Activated CD8-positive, alpha-beta T cell treated with anti-CD3 and anti-CD28 coated beads for 36 hours (primary cell): ENCODE measurements at regions not wholly inside any gene's neighbourhood (a gene's known extent, or its start where the extent isn't known, plus 50 kb on each side); places are given as distances from the start of the nearest gene placed in this dataset.
"Not testable (repeated sequence)": the region's sequence is repeated elsewhere in the genome, so short reads cannot be mapped to it uniquely, and the experiment has no call there.

Experiments used
- ATAC-seq: fragments of 200-7000 bp; cut with Tn5 transposase; one replicate; pipeline ENCODE4 v1.10.0; 2021; ENCODE audit warnings: mild to moderate bottlenecking, moderate library complexity
- CTCF ChIA-PET: fragments of 350-600 bp; sonication (Branson Sonifier 250); formaldehyde crosslinking; loops from one replicate; lab custom pipeline; 2021; ENCODE audit warnings: antibody characterized with exemption; lab: Charles Lee
- POLR2A ChIA-PET: fragments of 350-600 bp; sonication (Branson Sonifier 250); formaldehyde crosslinking; loops from one replicate; lab custom pipeline; 2021; ENCODE audit warnings: antibody characterized with exemption; lab: Charles Lee
- DNase-seq: peaks from one replicate; pipeline ENCODE4 v3.0.0-alpha.2; 2020
- H3K27ac Mint-ChIP-seq: one replicate; pipeline ENCODE4 v1.8.0; 2021; ENCODE audit warnings: mild to moderate bottlenecking, mixed read lengths
- H3K27me3 Mint-ChIP-seq: one replicate; pipeline ENCODE4 v1.8.0; 2021; ENCODE audit warnings: mixed read lengths
- H3K36me3 Mint-ChIP-seq: one replicate; pipeline ENCODE4 v1.8.0; 2021; ENCODE audit warnings: low read depth, mixed read lengths
- H3K4me1 Mint-ChIP-seq: one replicate; pipeline ENCODE4 v1.8.0; 2021; ENCODE audit warnings: low read depth, mixed read lengths
- H3K4me3 Mint-ChIP-seq: one replicate; pipeline ENCODE4 v1.8.0; 2021; ENCODE audit warnings: mild to moderate bottlenecking, moderate library complexity, mixed read lengths
- H3K9me3 Mint-ChIP-seq: one replicate; pipeline ENCODE4 v1.8.0; 2021; ENCODE audit warnings: mixed read lengths
- intact Hi-C: fragments of 100-400 bp; cut with micrococcal nuclease; formaldehyde crosslinking; loops from one replicate; pipeline ENCODE4 v1.10.0; 2022

DNA sequence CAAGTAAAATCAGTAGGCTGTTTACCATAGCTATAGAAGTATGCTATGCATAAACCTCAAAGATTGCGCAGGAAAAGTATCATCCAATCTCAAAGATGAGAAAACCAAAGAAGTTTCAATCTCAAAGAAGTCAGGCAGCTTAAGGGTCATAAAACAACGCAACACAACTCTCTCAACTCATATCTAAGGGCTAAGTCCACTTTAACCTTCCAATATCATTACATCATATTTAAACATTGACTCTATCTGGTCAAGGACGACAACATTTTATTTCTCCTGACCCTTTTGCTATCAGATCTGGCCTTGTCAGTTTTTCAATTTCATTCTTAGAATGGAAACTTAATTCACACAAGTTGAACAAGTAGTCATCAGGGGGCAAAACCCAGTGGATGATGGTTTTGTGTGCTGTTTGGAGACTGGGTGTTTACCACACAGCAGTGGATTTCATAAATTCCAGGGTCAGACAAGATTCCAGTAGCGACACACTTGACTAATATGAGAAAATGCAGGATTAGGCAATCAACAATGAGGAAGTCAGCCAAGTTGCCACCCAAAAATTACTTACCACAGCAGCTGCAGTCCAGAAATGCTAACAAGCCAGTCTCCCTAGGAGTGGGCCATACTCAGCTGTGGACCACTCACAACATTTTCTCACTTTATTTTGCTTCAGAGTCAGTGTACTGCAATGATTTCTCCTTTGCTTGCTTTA lies 108.7 kb upstream of the NBPF26 start:
- intact Hi-C loops, H3K27me3 Mint-ChIP-seq, H3K27ac Mint-ChIP-seq, H3K36me3 Mint-ChIP-seq, H3K4me1 Mint-ChIP-seq, POLR2A ChIA-PET, ATAC-seq, H3K9me3 Mint-ChIP-seq, CTCF ChIA-PET, H3K4me3 Mint-ChIP-seq, DNase-seq: not testable (repeated sequence)

DNA sequence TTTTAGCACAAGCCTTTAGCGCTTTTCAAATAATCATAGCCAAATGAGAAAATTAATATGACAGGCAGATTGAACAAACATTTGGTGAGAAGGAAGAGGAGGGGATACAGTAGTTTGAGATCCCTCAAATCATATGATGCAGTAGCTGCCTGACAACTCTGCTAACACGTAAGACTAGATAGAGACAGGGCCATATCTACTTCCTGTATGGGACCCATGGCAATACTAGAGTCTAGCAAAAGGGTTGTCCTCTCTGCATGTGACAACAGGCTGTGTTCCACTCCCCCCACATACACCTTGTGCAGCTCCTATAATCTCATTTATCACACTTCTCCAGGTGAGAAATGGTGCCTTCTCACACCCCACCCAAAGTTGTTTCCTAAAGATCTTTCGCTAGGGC lies 106.3 kb upstream of the NBPF26 start:
- H3K27me3 Mint-ChIP-seq, H3K36me3 Mint-ChIP-seq, intact Hi-C loops, DNase-seq, POLR2A ChIA-PET, H3K4me3 Mint-ChIP-seq, H3K27ac Mint-ChIP-seq, CTCF ChIA-PET, H3K9me3 Mint-ChIP-seq, H3K4me1 Mint-ChIP-seq, ATAC-seq: not testable (repeated sequence)

DNA sequence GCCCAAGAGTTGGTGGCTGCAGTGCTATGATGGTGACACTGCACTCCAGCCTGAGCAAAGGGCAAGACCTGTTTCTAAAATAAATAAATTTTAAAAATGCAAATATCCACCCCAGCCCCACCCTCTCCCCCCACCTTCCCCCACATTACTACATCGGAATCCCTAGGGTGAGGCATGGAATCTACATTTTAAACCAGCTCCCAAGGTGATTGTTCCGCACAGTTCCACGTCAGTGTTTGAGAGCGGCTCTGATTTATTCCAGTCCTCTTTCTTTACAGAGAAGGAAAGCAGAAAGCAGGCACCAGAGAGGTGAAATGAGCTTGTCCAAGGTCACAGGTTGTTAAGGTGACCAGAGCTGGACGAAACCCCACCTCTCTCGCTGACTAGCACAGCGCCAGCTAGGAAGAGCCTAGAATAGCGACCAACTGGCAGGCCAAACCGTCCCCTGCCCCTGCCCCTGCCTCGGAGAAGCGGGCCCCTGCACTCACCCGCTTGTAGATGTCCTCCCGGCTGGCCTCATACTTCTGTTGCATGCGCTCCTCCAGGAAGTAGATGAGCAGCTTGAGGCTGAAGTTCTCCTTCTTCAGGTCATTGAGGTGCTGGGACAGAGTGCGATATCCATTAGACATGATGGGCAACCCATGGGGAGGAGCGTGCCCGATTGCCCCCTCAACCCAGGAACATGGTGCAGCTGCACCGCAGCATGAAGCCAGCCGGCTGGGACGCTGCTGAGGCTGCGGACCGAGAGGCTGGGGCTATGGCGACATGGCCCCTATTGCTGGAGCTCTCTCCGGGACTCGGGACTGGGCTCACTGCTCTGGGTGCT lies 103.7 kb upstream of the NBPF26 start:
- POLR2A ChIA-PET, H3K27ac Mint-ChIP-seq, H3K4me3 Mint-ChIP-seq, intact Hi-C loops, CTCF ChIA-PET, ATAC-seq, H3K9me3 Mint-ChIP-seq, H3K4me1 Mint-ChIP-seq, H3K36me3 Mint-ChIP-seq, H3K27me3 Mint-ChIP-seq, DNase-seq: not testable (repeated sequence)

DNA sequence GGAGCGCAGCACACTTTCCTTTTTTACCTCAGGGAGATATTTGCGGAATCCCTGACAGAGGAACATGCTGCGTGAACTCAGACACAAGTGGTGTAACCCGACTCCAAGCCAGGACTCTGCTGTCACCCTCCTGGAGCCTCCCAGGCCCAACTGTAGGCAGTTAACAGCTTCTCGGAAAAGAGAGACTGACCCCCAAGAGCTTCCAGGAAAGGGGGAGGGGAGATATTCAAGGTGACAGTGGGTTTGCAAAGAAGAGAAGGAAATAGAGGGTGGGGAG lies 103.1 kb upstream of the NBPF26 start:
- H3K9me3 Mint-ChIP-seq, ATAC-seq, POLR2A ChIA-PET, CTCF ChIA-PET, H3K27ac Mint-ChIP-seq, H3K36me3 Mint-ChIP-seq, H3K4me1 Mint-ChIP-seq, H3K4me3 Mint-ChIP-seq, DNase-seq, H3K27me3 Mint-ChIP-seq, intact Hi-C loops: not testable (repeated sequence)

DNA sequence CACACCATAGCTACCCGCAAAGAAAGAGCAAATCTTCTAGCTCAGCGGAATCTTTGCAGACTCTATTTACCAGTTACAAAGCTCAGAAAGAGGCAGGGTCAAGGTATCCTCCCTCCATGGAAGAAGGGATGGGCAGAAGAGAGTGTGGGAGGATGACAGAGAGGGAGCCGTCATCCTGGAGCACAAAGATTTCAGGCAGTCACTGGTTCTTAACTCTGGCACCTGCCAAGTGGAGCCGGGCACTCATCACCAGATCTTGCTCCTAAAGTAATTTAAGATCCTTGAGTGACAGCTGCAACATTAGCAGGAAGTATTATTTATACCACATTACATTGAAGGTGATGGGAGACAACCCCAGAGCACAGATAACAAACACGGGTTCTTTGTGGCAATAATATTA lies 102.5 kb upstream of the NBPF26 start:
- DNase-seq, CTCF ChIA-PET, H3K4me3 Mint-ChIP-seq, H3K27me3 Mint-ChIP-seq, intact Hi-C loops, H3K27ac Mint-ChIP-seq, H3K4me1 Mint-ChIP-seq, POLR2A ChIA-PET, H3K36me3 Mint-ChIP-seq, ATAC-seq, H3K9me3 Mint-ChIP-seq: not testable (repeated sequence)

DNA sequence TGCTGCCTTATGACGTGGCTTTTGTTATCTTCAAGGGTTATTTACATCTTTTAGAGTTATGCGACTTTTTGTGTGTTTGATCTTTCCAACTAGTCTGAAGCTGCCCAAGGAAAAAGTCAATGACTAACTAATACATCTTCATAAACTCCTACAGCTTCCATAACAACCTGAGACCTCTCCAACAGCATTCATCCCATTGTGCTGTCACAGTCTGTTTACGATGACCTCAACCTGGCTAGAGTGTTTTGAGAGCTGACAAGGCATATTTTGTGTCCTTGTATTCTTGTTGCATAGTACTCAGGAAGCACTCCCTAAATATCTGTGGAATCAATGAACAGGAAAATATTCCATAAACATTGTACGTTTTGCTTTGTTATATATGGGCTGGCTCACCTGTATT lies 100.2 kb upstream of the NBPF26 start:
- H3K36me3 Mint-ChIP-seq, H3K27ac Mint-ChIP-seq, CTCF ChIA-PET, H3K9me3 Mint-ChIP-seq, ATAC-seq, POLR2A ChIA-PET, H3K27me3 Mint-ChIP-seq, intact Hi-C loops, DNase-seq, H3K4me3 Mint-ChIP-seq, H3K4me1 Mint-ChIP-seq: not testable (repeated sequence)

DNA sequence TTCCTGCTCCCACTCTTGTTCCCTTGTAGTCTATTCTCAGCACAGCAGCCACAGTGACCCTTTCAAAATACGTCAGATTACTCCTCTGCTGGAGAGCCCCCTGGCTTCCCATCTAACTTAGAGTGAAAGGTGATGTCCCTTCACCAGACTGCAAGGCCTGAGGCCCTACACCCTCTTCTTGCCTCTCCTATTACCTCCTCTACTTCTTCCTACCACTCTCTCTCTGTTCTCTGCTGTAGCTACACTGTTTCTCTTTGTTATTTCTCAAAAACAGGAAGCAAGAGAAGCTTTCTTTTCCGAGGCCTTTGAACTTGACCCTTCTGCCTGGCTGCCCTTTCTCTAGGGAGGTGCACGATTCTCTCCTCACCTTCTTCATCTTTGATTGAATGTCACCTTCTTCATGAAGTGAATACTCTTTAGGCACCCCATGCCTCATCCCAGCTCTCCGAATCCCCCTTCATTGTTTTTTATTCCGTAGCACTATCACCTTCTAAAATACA lies 99.1 kb upstream of the NBPF26 start:
- H3K9me3 Mint-ChIP-seq, CTCF ChIA-PET, H3K4me1 Mint-ChIP-seq, POLR2A ChIA-PET, ATAC-seq, H3K36me3 Mint-ChIP-seq, H3K4me3 Mint-ChIP-seq, H3K27ac Mint-ChIP-seq, H3K27me3 Mint-ChIP-seq, DNase-seq, intact Hi-C loops: not testable (repeated sequence)

DNA sequence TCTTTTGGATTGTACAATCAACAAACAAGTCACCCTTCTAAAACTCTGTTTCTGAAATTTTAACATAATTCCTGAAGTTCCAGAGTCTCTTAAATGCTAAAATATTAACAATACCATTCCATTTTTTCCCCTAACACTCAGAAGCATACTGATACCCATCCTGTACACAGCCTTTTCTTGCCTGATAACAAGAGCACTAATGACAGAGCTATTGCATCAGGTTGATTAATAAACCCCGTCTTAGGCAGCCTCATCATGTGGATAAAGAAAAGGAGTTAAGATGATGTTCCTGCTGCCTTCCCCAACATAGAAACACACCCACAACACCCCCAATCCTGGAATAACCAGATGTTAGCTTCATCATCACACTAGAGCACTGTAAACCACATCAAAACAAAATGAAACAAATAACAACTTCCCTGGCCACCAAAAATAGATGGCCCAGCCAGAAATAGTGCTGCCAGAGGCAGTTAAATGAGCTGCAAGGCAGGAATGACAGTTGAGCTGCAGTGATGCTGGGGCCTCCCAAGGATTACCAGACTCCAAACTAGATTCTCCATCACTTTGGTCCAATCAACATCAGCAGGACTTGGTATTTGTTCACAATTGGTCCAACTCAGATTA lies 93.8 kb upstream of the NBPF26 start:
- intact Hi-C loops, ATAC-seq, H3K4me3 Mint-ChIP-seq, CTCF ChIA-PET, H3K36me3 Mint-ChIP-seq, POLR2A ChIA-PET, H3K27ac Mint-ChIP-seq, H3K9me3 Mint-ChIP-seq, H3K27me3 Mint-ChIP-seq, DNase-seq, H3K4me1 Mint-ChIP-seq: not testable (repeated sequence)

DNA sequence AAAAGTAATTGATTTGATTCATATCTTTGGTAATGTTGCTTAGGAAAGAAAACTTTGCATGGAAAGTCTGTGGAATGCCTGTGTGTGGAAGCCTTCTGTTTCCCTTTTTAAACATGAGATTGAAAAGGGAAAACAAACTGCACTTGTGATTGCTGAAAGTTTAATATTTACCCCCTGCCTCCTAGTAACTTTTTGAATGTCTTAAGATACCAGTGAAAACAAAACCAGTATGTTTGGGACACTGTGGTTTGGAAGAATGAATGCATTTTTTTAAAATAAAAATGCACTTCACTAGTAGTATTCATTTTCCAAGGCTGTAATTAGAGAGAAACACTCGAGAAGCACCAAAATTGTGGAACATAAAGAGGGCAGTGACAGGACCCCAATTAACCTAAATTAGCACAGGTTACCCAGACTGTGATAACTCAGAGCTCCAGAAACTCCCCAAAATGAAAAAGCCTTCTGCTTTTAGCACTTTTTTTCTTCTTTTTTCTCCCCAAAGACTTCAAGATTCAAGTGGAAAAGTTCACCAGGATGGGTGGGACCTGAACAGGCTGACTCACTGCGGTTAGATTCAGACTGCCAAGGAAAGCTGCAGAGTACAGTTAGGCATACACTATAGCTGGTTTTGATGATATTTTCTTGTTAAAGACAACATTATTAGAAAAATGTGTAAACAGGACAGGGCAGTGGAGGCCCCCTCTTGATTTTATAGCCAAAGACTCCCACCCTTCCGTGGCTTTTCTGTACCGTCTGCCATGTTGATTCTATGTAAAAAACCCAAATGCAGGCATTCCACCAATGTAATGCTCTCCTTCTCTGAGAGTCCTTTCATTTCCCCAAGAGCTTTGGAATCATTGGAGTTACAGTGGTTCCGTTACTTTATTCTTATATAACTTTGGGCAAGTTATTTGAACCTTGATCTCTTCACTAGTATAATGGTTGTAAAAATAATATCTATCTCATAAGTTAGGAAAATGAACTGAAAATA lies 88.6 kb upstream of the NBPF26 start:
- H3K36me3 Mint-ChIP-seq, DNase-seq, intact Hi-C loops, H3K9me3 Mint-ChIP-seq, CTCF ChIA-PET, H3K4me3 Mint-ChIP-seq, POLR2A ChIA-PET, H3K27ac Mint-ChIP-seq, H3K27me3 Mint-ChIP-seq, H3K4me1 Mint-ChIP-seq, ATAC-seq: not testable (repeated sequence)

DNA sequence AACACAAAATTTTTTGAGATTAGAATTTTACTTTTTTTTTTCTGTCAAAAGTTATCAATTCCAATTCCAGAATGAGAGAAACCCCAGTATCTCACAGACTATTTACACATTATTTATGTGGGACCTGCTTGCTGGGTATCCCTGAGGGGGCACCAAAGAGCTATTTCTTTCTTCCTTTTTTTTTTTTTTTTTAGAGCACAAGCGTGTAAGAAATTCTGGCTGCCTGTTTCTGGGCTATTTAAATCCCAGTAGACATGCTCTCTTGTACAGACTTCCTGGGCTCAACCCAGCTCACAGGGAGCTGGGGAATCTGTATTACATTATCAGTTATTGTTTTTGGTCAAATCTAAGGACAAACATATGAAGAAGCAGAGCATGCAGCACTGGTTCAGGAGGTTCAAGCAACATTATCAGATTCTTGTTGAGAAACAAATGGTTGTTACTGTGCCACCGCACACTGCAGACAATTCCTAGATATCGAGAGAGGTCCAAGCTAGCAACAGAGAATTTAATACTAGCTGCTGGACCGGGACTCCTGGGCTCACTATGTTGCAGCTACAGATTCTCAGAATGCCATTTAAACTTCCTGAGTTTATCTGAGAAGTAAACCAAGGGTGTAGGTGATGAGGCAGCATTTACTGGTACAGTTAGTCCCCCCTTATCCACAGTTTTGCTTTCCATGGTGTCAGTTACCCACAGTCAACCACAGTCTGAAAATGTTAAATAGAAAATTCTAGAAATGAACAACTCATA lies 83.3 kb upstream of the NBPF26 start:
- CTCF ChIA-PET, POLR2A ChIA-PET, H3K36me3 Mint-ChIP-seq, intact Hi-C loops, DNase-seq, H3K4me1 Mint-ChIP-seq, H3K27ac Mint-ChIP-seq, H3K4me3 Mint-ChIP-seq, H3K27me3 Mint-ChIP-seq, H3K9me3 Mint-ChIP-seq: not testable (repeated sequence)
- peak; percentile 56 for ATAC-seq

DNA sequence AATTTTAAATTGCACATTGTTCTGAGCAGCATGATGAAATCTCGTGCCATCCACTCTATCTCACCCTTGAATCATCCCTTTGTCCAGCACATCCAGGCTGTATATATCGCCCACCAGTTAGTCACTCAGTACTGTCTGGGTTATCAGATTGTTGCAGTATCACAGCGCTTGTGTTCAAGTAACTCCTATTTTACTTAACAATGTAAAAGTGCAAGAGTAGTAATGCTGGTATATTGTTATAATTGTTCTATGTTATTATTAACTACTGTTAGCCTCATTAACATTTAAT lies 82.8 kb upstream of the NBPF26 start:
- CTCF ChIA-PET, intact Hi-C loops, DNase-seq, H3K4me1 Mint-ChIP-seq, H3K27me3 Mint-ChIP-seq, H3K4me3 Mint-ChIP-seq, H3K36me3 Mint-ChIP-seq, H3K27ac Mint-ChIP-seq, H3K9me3 Mint-ChIP-seq, POLR2A ChIA-PET: not testable (repeated sequence)
- ATAC-seq, result peak; percentile 76
